COR-L47 (cell line): ENCODE measurements at regions not wholly inside any gene's neighbourhood (a gene's known extent, or its start where the extent isn't known, plus 50 kb on each side); places are given as distances from the start of the nearest gene placed in this dataset.
"Not testable (repeated sequence)": the region's sequence is repeated elsewhere in the genome, so short reads cannot be mapped to it uniquely, and the experiment has no call there.

Experiments used
- DNase-seq: peaks from one replicate; lab custom pipeline; 2025; lab: John Stamatoyannopoulos, UW

DNA sequence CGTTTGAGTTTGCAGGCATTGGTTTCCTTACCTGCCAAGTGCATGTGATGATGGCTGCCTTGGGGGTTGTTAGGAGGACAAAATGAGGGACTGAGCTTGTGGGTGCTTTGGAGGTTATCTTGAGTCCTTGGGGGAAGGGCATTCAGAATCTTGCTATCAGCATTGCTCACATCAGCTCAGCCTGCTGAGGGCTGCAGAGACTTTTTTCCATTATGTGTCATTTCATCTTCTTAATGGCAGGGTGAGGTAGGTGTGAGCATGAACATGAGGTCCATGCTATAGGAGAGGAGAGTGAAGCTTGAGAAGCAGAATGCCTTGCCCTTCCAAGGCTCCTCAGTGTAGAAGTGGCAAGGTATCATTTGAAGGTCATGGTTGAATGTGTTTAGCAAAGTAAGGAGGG is 112.3 kb downstream of the MIAT start:
- no peak for DNase-seq

DNA sequence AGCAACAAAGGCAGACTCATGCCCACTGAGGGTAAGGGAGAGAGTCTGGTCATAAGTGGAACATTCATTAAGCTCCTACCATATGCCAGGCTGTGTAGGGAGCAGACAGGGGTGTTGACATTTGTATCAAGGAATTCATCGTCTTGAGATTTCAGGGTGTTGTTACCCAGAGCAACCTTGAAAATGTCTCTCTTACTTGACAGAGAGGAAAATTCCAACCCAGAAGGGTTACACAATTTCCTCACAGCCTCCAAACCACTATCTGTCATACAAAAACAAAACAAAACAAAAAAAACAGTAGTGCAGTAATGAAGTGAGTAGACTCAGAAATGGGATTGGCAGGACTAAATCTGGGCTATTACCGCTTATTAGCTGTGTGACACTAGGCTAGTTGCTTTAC is 113.2 kb downstream of the MIAT start:
- no peak for DNase-seq

DNA sequence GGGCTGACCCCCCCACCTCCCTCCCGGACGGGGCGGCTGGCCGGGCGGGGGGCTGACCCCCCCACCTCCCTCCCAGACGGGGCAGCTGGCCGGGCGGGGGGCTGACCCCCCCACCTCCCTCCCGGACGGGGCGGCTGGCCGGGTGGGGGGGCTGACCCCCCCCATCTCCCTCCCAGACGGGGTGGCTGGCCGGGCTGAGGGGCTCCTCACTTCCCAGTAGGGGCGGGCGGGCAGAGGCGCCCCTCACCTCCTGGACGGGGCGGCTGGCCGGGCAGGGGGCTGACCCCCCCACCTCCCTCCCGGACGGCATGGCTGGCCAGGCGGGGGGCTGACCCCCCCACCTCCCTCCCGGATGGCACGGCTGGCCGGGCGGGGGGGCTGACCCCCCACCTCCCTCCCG is 115.7 kb downstream of the MIAT start:
- DNase-seq: not testable (repeated sequence)

DNA sequence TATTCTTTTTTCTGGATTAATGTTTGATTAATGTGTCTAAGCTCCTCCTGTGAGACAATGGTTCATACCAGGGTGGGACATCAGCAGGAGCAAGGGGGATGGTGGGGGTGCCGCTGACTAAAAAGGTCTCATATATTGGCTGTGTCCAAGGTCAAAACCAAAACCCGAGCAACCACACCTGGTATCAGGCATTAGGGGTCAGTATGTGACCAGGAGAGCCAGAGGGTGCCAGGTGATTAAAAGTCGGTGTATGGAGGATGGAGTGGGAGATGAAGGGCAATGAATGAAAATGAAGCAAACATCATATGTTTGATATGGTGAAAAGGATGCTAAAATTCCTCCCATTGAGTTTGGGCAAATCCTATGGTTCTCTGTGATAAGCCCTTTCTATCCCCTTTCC is 118.0 kb downstream of the MIAT start:
- no peak for DNase-seq

DNA sequence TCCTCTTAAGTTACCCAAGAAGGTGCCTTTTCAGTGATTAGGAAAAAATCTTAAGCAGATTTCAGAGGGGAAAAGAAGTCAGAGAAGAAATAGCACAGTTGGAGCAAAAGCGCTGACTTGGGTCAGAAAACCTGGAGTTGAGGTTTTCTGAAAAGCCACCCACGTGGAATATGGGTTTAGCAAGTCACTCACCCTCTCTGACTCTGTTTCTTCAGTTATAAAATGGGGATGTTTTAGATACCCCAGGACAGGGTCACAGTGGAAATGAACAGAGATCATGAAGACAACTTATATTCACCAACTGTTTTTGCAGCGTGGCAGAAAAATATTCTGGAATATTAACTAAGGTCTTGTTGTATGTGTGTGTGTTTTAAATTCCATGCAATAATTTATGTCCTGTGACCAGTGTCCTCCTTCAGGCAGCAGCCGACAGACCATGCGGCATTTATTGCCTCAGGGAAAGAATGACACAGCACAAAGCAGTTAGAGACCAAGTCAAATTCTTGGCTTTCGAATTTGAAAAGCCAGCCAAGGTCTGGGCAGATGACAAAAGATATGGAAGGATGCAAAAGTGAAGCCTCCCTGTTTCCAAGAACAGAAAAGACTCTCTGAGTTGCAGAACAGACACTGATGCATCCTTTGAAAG is 119.9 kb downstream of the MIAT start:
- no peak for DNase-seq

DNA sequence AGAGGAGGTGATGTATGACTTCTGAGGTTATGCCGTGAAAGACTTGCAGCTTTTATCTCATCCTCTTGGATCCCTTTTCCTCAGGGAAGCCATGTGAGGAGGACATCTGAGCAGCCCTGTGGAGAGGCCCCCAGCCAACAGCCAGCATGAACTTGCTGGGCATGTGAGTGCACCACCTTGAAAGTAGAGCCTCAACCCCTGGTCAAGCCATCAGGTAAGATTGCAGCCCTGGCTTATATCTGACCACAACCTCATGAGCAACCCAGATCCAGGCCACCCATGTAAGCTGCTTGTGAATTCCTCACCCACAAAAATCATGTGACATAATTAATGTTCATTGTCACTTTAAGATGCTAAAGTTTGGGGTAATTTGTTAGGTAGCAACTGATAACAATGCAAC is 121.0 kb downstream of the MIAT start:
- no peak for DNase-seq

DNA sequence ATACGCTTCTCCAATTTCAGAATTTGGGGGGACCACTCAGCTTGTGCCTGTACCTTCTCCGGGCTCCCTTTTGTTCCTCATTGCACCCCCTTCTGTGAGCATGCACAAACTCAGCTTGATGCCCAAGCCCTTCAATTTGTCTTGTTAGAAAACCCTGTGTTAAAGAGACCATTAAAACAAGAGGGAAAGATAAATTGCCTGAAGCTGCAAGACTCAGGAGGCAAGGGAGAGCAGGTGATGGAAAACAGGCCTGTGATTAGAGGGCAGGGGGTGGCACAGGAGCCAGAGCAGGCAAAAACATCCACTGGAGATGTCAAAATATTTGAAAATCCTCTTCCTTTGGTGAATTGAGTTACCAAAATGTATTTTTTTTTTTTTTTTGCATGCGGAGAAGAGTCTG is 121.7 kb downstream of the MIAT start:
- DNase-seq: peak; percentile 17

DNA sequence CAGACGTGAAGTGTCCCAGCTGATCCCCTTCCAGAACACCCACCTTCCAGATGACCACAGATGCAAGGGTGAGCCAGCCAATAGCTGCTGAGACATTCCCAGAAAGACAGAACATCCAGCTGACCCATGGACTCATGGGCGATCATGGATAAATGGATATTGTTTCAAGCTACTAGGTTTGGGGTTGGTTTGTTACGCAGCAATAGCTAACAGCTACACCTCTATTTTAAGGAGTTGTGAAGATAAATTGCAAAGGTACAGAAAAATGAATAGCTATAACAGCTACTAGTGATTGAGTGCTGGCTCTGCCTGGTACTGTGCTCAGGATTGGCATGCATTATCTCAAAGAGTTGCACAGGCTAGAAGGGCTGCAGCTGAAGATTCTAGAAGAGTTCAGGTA is 122.5 kb downstream of the MIAT start:
- DNase-seq: no peak

DNA sequence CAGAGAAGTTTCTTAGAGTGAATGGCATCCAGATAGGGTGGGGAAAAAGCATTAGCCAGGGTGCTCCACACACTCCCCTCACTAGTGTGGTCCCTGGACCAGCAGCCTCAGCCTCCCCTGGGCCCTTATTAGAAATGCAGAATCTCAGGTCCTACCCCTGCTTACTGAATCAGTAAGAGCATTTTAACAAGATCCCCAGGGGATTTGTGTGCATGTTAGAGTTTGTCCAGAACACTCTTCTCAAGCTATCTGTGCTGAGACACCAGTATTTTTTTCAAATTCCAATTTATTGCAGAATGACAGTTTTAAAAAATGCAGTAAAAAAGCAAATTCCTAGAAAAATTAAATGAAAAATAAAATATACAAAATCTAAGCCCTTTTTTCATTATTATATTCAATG is 123.1 kb downstream of the MIAT start:
- DNase-seq: no peak

DNA sequence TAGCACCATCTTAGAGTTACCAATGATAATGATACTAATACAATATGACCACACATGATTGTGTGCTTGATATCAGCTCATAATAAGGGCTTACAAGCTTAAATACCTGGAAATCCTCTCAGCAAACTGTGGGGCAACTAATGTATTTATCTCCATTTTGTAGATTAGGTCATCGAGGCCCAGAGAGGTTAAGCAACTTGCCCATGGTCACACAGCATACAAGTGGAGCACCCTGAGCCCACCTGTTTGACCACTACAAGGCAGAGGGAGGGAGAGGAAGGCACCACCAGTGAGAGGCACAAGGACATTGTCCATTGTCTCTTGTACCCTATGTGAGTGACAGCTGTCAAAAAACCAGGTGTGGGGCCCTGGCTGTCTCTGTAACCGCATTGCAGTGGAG is 123.7 kb downstream of the MIAT start:
- DNase-seq: no peak

DNA sequence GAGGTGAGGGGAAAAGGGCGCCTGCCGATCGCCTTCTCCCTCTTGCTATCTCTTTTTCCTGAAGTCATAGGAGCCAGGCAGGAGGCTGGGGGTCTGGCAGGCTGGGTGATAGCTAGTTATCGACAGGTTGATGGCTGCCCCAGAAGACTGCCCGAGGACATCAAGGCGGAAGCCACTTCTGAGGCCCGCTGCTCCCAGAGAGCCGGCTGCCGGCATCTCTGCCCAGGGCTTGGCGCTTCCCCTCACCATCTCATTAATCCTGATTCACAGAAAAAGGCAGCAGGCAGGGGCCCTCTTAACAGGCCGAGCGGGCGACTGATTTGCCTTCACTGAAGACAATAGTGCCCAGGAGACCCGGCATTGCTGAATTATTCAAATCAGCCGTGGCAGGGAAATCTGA is 124.2 kb downstream of the MIAT start:
- no peak for DNase-seq

DNA sequence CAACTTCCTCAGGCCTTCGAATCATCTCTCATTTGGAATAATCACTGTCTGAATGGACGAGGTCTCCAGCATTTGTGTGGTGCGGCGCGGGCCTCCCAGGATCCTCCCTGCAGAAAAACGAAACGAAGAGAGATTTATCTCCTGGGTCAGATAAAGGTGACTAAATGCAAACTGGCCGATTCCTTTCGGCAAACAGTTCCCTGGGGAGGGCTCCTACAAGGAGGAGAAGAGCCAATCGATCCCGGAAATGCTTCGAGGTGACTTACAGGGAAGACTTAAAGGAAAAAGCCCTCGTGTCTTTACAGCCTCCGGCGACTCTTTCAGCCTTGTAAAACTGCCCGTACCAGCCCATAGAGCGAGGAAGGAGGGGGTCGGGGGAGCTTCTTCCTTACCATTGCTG is 126.5 kb downstream of the MIAT start:
- no peak for DNase-seq

DNA sequence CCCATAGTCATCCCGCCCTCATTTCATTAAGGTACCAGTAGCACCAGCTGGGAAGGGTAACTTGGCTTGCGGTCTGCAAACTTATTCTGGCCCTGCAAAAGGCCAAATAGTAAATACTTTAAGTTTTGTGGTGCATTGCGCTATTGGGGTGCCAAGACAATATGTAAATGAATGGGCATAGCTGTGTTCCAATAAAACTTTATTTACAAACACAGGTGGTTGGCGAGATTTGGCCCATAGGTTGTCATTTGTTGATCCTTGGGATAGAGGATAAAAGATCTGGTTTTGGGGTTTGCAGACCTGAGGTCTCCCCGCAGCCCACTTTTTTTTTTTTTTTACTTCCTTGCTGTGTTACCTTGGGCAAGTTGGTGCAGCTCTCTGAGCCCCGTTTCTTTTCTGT is 127.4 kb downstream of the MIAT start:
- DNase-seq: no peak

DNA sequence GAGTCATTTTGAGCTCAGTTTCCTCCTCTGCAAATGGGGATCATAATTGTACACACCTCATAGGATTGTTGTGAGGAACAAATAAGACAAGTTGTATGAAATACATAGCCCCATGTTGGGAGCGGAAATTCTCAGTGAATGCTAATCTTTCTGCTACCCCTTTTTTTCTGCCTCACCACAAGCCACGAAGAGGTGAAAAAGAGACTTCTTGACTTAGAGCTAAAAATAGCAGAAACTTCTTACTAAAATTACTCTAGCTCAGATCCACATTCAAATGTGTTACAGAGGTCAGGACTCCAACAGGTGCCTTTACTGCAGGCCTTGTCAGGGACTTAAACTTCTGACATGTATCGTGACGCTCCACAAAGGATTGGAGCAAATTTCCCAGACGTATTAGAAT is 128.5 kb downstream of the MIAT start:
- DNase-seq: no peak

DNA sequence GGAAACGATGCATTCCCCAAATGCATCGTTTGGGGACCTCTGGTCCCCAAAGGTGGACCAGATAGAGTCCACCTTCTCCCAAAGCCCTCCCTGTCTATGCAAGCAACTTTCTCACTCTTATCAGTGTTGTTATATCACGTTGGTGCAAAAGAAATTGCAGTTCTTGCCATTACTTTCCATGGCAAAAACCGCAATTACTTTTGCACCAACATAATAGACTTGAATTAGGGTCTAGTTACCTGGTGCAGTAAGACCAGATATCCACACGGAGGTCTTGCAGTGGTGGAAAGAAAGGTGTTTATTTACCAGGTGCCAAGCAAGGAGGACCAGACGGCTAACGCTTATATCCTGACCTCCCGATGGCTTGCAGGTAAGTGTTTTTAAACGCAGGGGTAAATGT is 129.0 kb downstream of the MIAT start:
- DNase-seq: no peak

DNA sequence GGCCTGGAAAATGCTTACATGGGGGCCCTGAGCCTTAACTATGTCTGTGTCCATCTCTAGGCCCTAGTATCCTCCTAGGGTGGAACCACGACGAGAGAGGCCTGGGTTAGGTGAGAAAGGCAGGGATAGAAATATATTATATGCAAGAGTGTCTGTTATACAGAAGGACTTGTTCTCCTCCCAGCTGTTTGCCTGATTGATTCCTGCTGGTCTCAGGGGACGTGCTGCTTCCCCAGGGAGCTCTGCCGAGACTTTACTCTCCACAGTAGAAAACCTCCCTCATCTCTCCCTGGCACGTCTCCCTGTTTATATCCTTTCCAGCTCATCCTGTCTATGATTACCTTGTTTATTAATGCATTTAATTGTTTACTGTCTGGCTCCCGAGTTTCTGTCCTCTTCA is 132.6 kb downstream of the MIAT start:
- DNase-seq: no peak

DNA sequence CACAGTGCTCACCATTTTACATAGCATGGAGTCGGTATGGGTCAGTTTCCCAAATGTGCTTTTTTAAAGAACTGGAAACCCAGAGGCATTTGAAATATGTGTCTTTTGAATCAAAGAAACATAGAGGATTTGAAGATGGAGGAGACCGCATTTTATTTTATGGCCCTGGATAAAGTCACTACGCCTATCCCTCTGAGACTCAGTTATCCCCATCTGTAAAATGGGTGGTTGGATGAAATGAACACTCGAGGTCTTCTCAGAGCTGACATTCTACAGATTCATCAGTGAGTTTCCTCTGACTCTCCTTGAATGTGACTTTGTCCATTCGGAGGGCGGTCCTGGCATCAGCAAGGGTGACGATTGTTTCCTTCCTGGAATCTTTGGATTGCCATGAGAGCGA is 135.1 kb downstream of the MIAT start:
- DNase-seq: no peak

DNA sequence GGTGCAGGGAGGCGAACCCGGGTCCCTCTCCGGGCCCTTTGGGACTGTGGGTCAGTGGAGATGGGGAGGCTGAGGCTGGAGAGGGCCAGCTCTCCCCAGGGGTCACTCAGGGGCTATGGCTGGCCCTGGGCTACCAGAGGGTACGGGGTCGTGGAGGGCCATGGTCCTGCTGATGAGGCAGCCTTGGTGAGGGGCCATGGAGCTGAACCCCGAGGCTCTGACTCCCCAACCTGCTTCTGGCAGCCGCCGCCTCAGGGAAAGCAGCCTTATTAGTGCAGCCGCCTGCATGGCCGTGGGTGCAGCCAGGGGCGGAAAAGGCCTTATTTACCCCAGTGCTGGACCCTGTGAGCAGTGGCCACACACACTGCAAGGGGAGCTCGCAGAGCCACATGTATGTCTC is 139.4 kb downstream of the MIAT start:
- DNase-seq: no peak

DNA sequence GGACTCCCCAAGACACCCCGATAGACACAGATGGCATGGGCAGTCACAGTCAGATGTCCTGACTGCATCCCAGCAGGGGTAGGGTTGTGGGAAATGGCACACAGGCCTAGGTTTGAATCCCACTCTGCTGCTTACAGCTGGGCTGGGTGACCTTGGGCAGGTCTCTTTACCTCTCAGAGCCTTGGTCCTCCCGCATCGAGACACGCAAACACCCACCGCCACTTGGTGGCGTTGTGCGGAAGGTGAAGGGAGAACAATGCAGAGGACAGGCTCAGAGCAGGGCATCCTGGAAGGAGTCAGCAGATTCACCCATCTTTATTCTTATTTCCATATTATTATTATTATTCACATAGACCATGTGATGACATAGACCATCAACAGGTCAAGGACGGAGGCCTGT is 140.5 kb downstream of the MIAT start:
- no peak for DNase-seq

DNA sequence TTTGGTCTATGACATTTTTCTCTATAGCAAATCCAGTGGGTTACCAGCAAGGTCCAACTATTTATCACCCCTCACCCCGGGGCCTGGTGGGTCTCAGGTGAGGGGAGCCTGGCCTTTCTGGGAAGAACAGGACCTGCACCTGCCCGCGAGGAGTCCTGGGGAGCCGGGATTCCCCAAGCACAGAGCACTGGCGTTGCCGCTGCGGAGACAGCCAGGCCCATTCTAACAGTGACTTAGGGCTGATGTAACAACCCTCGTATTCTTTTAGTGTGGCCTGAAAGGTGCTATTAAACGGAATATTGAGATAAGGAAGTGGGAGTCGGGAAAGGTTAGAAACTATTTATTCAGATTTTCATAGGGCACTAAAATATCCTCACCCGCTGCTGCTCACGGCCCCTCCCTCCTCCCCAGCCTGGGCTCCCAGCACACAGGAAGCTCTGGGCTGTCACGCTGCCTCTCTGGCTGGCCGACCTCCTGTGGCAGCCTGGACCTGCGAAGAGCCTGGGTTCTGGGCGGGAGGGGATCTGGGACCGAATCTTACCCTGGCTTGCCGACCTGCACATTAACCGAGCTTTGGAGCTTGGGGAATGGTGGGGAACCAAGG is 141.2 kb downstream of the MIAT start:
- DNase-seq: no peak

DNA sequence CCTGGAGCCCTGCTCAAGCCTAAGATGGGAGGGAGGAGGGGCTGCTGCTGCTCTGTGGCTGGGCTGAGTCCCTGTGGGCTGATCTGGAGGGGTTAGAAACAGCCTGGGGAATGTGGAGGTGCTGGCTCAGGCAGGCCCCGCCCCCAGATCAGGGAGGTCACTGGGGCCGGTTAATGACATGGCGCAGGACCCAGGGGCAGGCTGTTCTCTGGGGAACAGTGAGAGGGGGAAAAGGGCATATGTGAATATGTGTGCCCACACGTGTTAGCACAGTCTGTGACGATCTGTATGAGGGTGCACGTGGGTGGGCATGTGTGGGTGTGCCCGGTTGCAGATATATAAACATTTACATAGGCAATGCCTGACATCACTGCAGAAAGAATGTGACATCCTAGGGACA is 143.5 kb downstream of the MIAT start:
- DNase-seq: no peak

DNA sequence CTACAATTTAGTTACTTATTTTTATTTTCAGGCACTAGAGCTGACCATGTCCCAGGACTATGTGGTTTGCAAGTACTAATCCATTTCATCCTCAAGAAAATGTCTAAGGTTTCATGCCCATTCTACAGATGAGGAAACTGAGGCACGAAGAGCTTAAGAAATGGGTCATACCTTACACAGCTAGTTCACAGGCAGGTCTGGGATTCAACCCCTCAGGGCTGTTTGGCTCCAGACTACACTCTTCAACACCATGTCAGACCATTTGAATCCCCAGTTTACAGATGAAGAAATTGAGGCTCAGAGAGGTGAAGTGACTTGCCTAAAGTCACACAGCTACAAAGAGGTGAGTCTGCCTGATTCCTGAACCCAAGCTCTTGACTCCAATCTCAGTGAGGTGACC is 144.1 kb downstream of the MIAT start:
- DNase-seq: no peak

DNA sequence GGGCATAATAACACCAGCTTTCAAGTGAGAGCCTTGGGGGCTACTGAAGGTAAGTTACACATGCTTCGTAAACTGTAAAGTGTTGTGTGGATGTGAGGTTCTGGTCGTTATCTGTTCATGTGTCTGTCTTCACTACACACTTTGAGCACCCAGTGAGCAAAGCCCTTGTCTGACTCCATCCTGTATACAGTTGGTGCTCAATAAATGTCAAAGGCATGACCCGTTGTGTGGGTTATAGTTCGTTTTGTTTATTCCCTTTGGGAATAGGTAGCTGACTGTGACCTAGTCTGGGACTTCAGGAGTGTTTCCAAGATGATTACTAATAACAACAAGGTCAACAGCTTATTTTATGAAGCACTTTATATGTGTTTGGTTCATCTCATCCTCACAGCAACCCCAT is 146.9 kb downstream of the MIAT start:
- DNase-seq: no peak

DNA sequence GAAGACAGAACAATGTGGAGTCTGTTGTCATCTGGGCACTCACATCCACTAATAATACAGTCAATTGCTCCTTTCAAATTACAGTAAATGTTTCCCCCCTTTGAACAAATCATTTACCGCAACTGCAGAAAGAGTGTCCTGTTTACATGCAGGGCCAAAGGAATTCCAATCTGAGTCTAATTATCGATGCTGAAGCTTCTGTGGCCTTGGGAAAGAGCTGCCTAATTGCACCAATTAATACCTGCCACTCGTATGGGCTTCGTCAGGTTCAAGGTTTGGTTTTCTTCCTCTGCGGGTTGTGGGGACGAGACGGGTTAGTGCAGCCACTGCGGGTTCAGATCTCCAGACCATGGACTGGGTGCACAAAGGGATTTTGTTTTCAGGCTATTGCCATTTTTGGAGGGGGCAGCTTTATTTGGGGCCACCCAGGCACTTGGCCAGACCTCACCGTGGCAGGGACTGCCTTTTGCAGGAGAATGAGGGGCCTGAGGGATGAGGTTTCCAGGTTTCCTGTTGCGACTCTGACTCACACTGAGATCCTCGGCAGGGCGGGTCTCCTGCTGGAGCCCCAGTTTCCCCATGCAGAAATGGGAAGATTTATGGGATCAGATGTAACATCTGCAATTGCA is 147.6 kb downstream of the MIAT start:
- no peak for DNase-seq
